GM23338 (cell line): ENCODE measurements at regions not wholly inside any gene's neighbourhood (a gene's known extent, or its start where the extent isn't known, plus 50 kb on each side); places are given as distances from the start of the nearest gene placed in this dataset.

Experiments used
- ATAC-seq: fragments of 200-7000 bp; cut with Tn5 transposase; 3 replicates; pipeline ENCODE4 v1.9.1; 2020
- DNase-seq: peaks from one replicate; pipeline ENCODE4 v3.0.0-alpha.2; 2015; ENCODE audit warnings: low spot score
- H2AFZ ChIP-seq: fragments of 200-600 bp; sonication (generic); 2 replicates; pipeline ENCODE4 v1.8.0; 2016; ENCODE audit warnings: antibody characterized with exemption, mild to moderate bottlenecking, moderate library complexity
- H3F3A ChIP-seq: fragments of 200-600 bp; sonication (generic); replicated peaks from 2 replicates; pipeline ENCODE4 v1.8.0; 2017; ENCODE audit warnings: antibody characterized with exemption, mixed run types, low read depth
- H3K27ac ChIP-seq: fragments of 200-600 bp; sonication (generic); 2 replicates; pipeline ENCODE4 v1.6.1; 2016; ENCODE audit warnings: low read depth
- H3K27me3 ChIP-seq: fragments of 200-600 bp; sonication (generic); 2 replicates; pipeline ENCODE4 v1.8.0; 2016; ENCODE audit warnings: mild to moderate bottlenecking, mixed run types, moderate library complexity; ENCODE audit not compliant: insufficient read depth
- H3K36me3 ChIP-seq: fragments of 200-600 bp; sonication (generic); 2 replicates; pipeline ENCODE4 v1.8.0; 2016; ENCODE audit warnings: mild to moderate bottlenecking; ENCODE audit not compliant: insufficient read depth
- H3K4me1 ChIP-seq: fragments of 200-600 bp; sonication (generic); 2 replicates; pipeline ENCODE4 v1.8.0; 2016; ENCODE audit warnings: mild to moderate bottlenecking, moderate library complexity; ENCODE audit not compliant: insufficient read depth
- H3K4me2 ChIP-seq: fragments of 200-600 bp; sonication (generic); 2 replicates; pipeline ENCODE4 v1.7.1; 2017; ENCODE audit warnings: mixed run types
- H3K4me3 ChIP-seq: fragments of 200-600 bp; sonication (generic); 2 replicates; pipeline ENCODE4 v1.6.1; 2016; ENCODE audit warnings: mixed run types
- H3K79me2 ChIP-seq: fragments of 200-600 bp; sonication (generic); replicated peaks from 2 replicates; pipeline ENCODE4 v1.8.0; 2017; ENCODE audit warnings: mild to moderate bottlenecking; ENCODE audit not compliant: insufficient read depth
- H3K9me2 ChIP-seq: fragments of 200-600 bp; sonication (generic); 2 replicates; pipeline ENCODE4 v1.8.0; 2017; ENCODE audit not compliant: insufficient read depth
- H4K20me1 ChIP-seq: fragments of 200-600 bp; sonication (generic); replicated peaks from 2 replicates; pipeline ENCODE4 v1.8.0; 2017; ENCODE audit warnings: mild to moderate bottlenecking; ENCODE audit not compliant: insufficient read depth
- H3K27ac Mint-ChIP-seq: 2 replicates; pipeline ENCODE4 v1.8.0; 2020; ENCODE audit warnings: inconsistent platforms, mild to moderate bottlenecking, moderate library complexity, mixed read lengths
- H3K27me3 Mint-ChIP-seq: 3 replicates; pipeline ENCODE4 v1.8.0; 2022; ENCODE audit warnings: low read depth, mild to moderate bottlenecking, moderate library complexity, mixed read lengths, inconsistent platforms; ENCODE audit not compliant: insufficient read depth, poor library complexity
- H3K36me3 Mint-ChIP-seq: 3 replicates; pipeline ENCODE4 v1.8.0; 2021; ENCODE audit warnings: low read depth, mild to moderate bottlenecking, inconsistent platforms, moderate library complexity, mixed read lengths
- H3K4me1 Mint-ChIP-seq: 3 replicates; pipeline ENCODE4 v1.8.0; 2020; ENCODE audit warnings: mild to moderate bottlenecking, inconsistent platforms, mixed read lengths
- H3K4me3 Mint-ChIP-seq: 3 replicates; pipeline ENCODE4 v1.8.0; 2021; ENCODE audit warnings: moderate library complexity, mild to moderate bottlenecking, inconsistent platforms, mixed read lengths
- H3K9me3 Mint-ChIP-seq: 3 replicates; pipeline ENCODE4 v1.8.0; 2020; ENCODE audit warnings: moderate library complexity, mild to moderate bottlenecking, inconsistent platforms, mixed read lengths
- CREB1 ChIP-seq: fragments of 250-450 bp; sonication (Bioruptor Pico); IDR thresholded peaks from 2 replicates; pipeline ENCODE4 v1.5.0; 2020; ENCODE audit warnings: low read depth, mild to moderate bottlenecking, moderate library complexity
- CTCF ChIP-seq, 2 experiments: fragments of 200-600 bp in 1 of 2; sonication (generic) in 1 of 2; conservative IDR thresholded peaks; 2 replicates each; pipeline versions ENCODE4 v1.5.1 to v1.6.1; 2016 to 2017; ENCODE audit warnings: antibody characterized with exemption in 2 of 2, low read depth in 2 of 2, mild to moderate bottlenecking in 2 of 2, moderate library complexity in 1 of 2
- ETS1 ChIP-seq: IDR thresholded peaks from 2 replicates; pipeline ENCODE4 v1.6.1; 2016; ENCODE audit warnings: antibody characterized with exemption
- EZH2 ChIP-seq: fragments of 200-600 bp; sonication (generic); IDR thresholded peaks from one replicate; pipeline ENCODE4 v1.8.0; 2017; ENCODE audit warnings: antibody characterized with exemption, mild to moderate bottlenecking, low read depth; ENCODE audit not compliant: unreplicated experiment
- EZH2phosphoT487 ChIP-seq: fragments of 200-600 bp; sonication (generic); IDR thresholded peaks from one replicate; pipeline ENCODE4 v1.8.1; 2018; ENCODE audit warnings: antibody characterized with exemption; ENCODE audit not compliant: unreplicated experiment
- JUNB ChIP-seq: IDR thresholded peaks from one replicate; pipeline ENCODE4 v1.6.1; 2016; ENCODE audit warnings: antibody characterized with exemption; ENCODE audit not compliant: unreplicated experiment
- NANOG ChIP-seq: IDR thresholded peaks from 2 replicates; pipeline ENCODE4 v1.6.1; 2016; ENCODE audit warnings: antibody characterized with exemption, borderline replicate concordance
- POLR2AphosphoS5 ChIP-seq: IDR thresholded peaks from 2 replicates; pipeline ENCODE4 v1.6.1; 2016; ENCODE audit warnings: antibody characterized with exemption, low read depth
- STAT1 ChIP-seq: IDR thresholded peaks from one replicate; pipeline ENCODE4 v1.6.1; 2016; ENCODE audit warnings: antibody characterized with exemption; ENCODE audit not compliant: unreplicated experiment
- ZNF114 ChIP-seq: fragments of 250-450 bp; sonication (Bioruptor Pico); IDR thresholded peaks from 2 replicates; pipeline ENCODE4 v1.5.0; 2020; ENCODE audit warnings: mild to moderate bottlenecking, moderate library complexity
- ZNF331 ChIP-seq: fragments of 250-450 bp; sonication (Bioruptor Pico); IDR thresholded peaks from 2 replicates; pipeline ENCODE4 v1.5.0; 2020; ENCODE audit warnings: low read depth, mild to moderate bottlenecking, moderate library complexity
- ZNF462 ChIP-seq: fragments of 250-450 bp; sonication (Bioruptor Pico); IDR thresholded peaks from 2 replicates; pipeline ENCODE4 v1.5.0; 2020; ENCODE audit warnings: mild to moderate bottlenecking, moderate library complexity
- TF ChIP-seq, protein P1 (sequence below): IDR thresholded peaks from one replicate; pipeline ENCODE4 v1.6.1; 2018; ENCODE audit warnings: antibody characterized with exemption; ENCODE audit not compliant: unreplicated experiment

- DNase-seq (no peak), ATAC-seq (peak; percentile 48)
- Mint-ChIP-seq H3K27me3 (peaks cover 3% of the 10 kb centered on the region), H3K27ac (peak overlapping the region; percentile 21; the same call in 1 of the 2 replicates), H3K4me3 (no peak overlapping the region), H3K9me3 (peaks cover 7% of the 10 kb centered on the region; the same call in 1 of the 3 replicates), H3K36me3 (peaks cover 3% of the 10 kb centered on the region; the same call in 1 of the 3 replicates), H3K4me1 (peaks cover 17% of the 10 kb centered on the region)
- H2AFZ ChIP-seq = peak overlapping the region; percentile 72; the same call in 1 of the 2 replicates
- TF ChIP-seq JUNB (no peak), ZNF462 (no peak), ZNF331 (CRISPR knock-in tag) (no peak), POLR2AphosphoS5 (no peak), ETS1 (no peak), EZH2 (no peak), NANOG (no peak), EZH2phosphoT487 (no peak), STAT1 (no peak), CREB1 (CRISPR knock-in tag) (no peak), CTCF (conservative IDR thresholded peaks at IDR 0.05; ENCODE audit: low read depth in 2 of 2) (no peak), ZNF114 (no peak)
- TF ChIP-seq, protein P1, sequence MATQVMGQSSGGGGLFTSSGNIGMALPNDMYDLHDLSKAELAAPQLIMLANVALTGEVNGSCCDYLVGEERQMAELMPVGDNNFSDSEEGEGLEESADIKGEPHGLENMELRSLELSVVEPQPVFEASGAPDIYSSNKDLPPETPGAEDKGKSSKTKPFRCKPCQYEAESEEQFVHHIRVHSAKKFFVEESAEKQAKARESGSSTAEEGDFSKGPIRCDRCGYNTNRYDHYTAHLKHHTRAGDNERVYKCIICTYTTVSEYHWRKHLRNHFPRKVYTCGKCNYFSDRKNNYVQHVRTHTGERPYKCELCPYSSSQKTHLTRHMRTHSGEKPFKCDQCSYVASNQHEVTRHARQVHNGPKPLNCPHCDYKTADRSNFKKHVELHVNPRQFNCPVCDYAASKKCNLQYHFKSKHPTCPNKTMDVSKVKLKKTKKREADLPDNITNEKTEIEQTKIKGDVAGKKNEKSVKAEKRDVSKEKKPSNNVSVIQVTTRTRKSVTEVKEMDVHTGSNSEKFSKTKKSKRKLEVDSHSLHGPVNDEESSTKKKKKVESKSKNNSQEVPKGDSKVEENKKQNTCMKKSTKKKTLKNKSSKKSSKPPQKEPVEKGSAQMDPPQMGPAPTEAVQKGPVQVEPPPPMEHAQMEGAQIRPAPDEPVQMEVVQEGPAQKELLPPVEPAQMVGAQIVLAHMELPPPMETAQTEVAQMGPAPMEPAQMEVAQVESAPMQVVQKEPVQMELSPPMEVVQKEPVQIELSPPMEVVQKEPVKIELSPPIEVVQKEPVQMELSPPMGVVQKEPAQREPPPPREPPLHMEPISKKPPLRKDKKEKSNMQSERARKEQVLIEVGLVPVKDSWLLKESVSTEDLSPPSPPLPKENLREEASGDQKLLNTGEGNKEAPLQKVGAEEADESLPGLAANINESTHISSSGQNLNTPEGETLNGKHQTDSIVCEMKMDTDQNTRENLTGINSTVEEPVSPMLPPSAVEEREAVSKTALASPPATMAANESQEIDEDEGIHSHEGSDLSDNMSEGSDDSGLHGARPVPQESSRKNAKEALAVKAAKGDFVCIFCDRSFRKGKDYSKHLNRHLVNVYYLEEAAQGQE = no peak
- no peak overlapping the region for H3K4me3 ChIP-seq
- H3K4me2 ChIP-seq = no peak overlapping the region
- H3F3A ChIP-seq = no peaks in the 10 kb centered on the region
- H3K27me3 ChIP-seq = no peaks in the 10 kb centered on the region
- no peaks in the 10 kb centered on the region for H3K36me3 ChIP-seq
- H3K9me2 ChIP-seq = no peaks in the 10 kb centered on the region; the same call in 1 of the 2 replicates
- H4K20me1 ChIP-seq = no peaks in the 10 kb centered on the region
- H3K79me2 ChIP-seq = no peaks in the 10 kb centered on the region
- no peaks in the 10 kb centered on the region for H3K4me1 ChIP-seq
- no peak overlapping the region; the same call in 1 of the 2 replicates for H3K27ac ChIP-seq
These were observed 133.0 kb upstream of the LEF1 start for GRCh38 chr4:108301545-108302251.
